ENCODE measurements at regions not wholly inside any gene's neighbourhood (a gene's known extent, or its start where the extent isn't known, plus 50 kb on each side); places are given as distances from the start of the nearest gene placed in this dataset.

DNA sequence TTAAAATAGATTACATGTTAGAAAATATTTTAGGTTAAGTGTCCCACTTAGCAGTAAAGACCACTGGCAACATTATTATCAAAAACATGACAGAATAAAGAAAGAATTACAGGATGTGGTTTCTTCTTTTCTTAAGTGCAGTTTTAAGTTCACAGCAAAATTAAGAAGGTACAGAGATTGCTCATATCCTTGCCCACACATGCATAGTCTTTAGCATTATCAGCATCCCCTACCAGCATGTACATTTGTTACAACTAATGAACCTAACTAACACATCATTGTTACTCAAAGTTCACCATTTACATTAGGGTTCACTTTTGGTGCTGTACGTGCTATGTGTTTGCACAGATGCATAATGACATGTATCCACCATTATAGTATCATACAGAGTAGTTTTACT is 837.7 kb upstream of the CDH9 start:
- no peak overlapping the region for H2AFZ ChIP-seq (ENCODE audit: low read depth, low read length)
- H3K79me2 ChIP-seq (ENCODE audit: low read length) = no peaks in the 10 kb centered on the region
- TF ChIP-seq, protein P1, sequence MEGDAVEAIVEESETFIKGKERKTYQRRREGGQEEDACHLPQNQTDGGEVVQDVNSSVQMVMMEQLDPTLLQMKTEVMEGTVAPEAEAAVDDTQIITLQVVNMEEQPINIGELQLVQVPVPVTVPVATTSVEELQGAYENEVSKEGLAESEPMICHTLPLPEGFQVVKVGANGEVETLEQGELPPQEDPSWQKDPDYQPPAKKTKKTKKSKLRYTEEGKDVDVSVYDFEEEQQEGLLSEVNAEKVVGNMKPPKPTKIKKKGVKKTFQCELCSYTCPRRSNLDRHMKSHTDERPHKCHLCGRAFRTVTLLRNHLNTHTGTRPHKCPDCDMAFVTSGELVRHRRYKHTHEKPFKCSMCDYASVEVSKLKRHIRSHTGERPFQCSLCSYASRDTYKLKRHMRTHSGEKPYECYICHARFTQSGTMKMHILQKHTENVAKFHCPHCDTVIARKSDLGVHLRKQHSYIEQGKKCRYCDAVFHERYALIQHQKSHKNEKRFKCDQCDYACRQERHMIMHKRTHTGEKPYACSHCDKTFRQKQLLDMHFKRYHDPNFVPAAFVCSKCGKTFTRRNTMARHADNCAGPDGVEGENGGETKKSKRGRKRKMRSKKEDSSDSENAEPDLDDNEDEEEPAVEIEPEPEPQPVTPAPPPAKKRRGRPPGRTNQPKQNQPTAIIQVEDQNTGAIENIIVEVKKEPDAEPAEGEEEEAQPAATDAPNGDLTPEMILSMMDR (IDR thresholded peaks at IDR 0.05; ENCODE audit: low read depth, low read length) = no peak
- TF ChIP-seq EZH2phosphoT487 (IDR thresholded peaks at IDR 0.05; ENCODE audit: low read depth) = no peak
- H3K9ac ChIP-seq (ENCODE audit: low read length) = no peak overlapping the region
- no peaks in the 10 kb centered on the region for H3K27me3 ChIP-seq (ENCODE audit: low read depth, low read length)
- no peak overlapping the region for H3K4me2 ChIP-seq (ENCODE audit: low read length)
- no peak overlapping the region for H3K4me3 ChIP-seq (ENCODE audit: low read length)
- H3K36me3 ChIP-seq (replicated peaks; ENCODE audit: low read depth, low read length) = no peaks in the 10 kb centered on the region
- H3K9me3 ChIP-seq (ENCODE audit: insufficient read depth, low read length) = no peaks in the 10 kb centered on the region
- no peaks in the 10 kb centered on the region for H4K20me1 ChIP-seq (ENCODE audit: insufficient read depth, low read length)
- H3K27ac ChIP-seq (ENCODE audit: low read length) = no peak overlapping the region
- no peaks in the 10 kb centered on the region for H3K4me1 ChIP-seq (ENCODE audit: low read length)

DNA sequence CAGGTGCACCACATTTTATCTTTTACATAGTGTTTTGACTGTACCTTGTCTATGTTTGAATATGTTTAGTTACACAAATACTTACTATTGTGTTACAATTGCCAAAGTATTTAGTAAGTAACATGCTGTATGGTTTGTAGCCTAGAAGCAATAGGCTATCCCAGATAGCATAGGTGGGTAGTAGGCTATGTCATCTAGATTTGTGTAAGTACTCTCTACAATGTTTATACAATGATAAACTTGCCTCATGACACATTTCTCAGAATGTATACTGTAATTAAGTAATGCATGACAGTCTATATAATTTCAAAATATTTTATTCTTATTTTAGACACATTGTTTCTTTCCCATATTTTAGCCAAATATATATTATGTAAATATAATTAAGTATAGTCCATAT is 836.8 kb upstream of the CDH9 start:
- no peaks in the 10 kb centered on the region for H3K9me3 ChIP-seq (ENCODE audit: insufficient read depth, low read length)
- no peak for TF ChIP-seq EZH2phosphoT487 (IDR thresholded peaks at IDR 0.05; ENCODE audit: low read depth)
- TF ChIP-seq, protein P1 (IDR thresholded peaks at IDR 0.05; ENCODE audit: low read depth, low read length) = no peak
- H3K27me3 ChIP-seq (ENCODE audit: low read depth, low read length) = no peaks in the 10 kb centered on the region
- H2AFZ ChIP-seq (ENCODE audit: low read depth, low read length) = no peak overlapping the region
- H3K27ac ChIP-seq (ENCODE audit: low read length) = no peak overlapping the region
- H3K9ac ChIP-seq (ENCODE audit: low read length) = no peak overlapping the region
- H4K20me1 ChIP-seq (ENCODE audit: insufficient read depth, low read length) = no peaks in the 10 kb centered on the region
- H3K4me3 ChIP-seq (ENCODE audit: low read length) = no peak overlapping the region
- no peaks in the 10 kb centered on the region for H3K79me2 ChIP-seq (ENCODE audit: low read length)
- H3K4me2 ChIP-seq (ENCODE audit: low read length) = no peak overlapping the region
- H3K4me1 ChIP-seq (ENCODE audit: low read length) = no peaks in the 10 kb centered on the region
- no peaks in the 10 kb centered on the region for H3K36me3 ChIP-seq (replicated peaks; ENCODE audit: low read depth, low read length)

DNA sequence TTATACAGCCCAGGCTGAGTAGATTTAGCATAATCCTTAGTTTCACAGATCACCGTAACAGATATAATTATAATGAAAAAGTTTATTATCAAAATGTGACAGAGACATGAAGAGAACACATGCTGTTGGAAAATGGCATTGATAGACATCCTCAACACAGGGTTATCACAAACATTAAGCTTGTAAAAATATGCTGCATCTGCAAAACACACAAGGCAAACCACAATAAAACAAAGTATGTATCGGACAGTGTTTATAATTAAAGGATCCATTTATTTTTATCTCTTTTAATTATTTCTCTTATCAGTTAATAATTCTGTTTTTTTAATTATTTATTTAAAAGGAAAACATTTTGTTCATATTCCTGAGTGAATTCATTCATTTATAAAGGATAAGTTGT is 829.9 kb upstream of the CDH9 start:
- H3K79me2 ChIP-seq (ENCODE audit: low read length) = no peaks in the 10 kb centered on the region
- H2AFZ ChIP-seq (ENCODE audit: low read depth, low read length) = no peak overlapping the region
- no peak overlapping the region for H3K27ac ChIP-seq (ENCODE audit: low read length)
- no peaks in the 10 kb centered on the region for H3K4me1 ChIP-seq (ENCODE audit: low read length)
- no peaks in the 10 kb centered on the region for H4K20me1 ChIP-seq (ENCODE audit: insufficient read depth, low read length)
- H3K36me3 ChIP-seq (replicated peaks; ENCODE audit: low read depth, low read length) = no peaks in the 10 kb centered on the region
- no peak overlapping the region for H3K9ac ChIP-seq (ENCODE audit: low read length)
- H3K27me3 ChIP-seq (ENCODE audit: low read depth, low read length) = no peaks in the 10 kb centered on the region
- no peak overlapping the region for H3K4me3 ChIP-seq (ENCODE audit: low read length)
- TF ChIP-seq EZH2phosphoT487 (IDR thresholded peaks at IDR 0.05; ENCODE audit: low read depth) = no peak
- TF ChIP-seq, protein P1 (IDR thresholded peaks at IDR 0.05; ENCODE audit: low read depth, low read length) = no peak
- H3K9me3 ChIP-seq (ENCODE audit: insufficient read depth, low read length) = no peaks in the 10 kb centered on the region
- no peak overlapping the region for H3K4me2 ChIP-seq (ENCODE audit: low read length)

DNA sequence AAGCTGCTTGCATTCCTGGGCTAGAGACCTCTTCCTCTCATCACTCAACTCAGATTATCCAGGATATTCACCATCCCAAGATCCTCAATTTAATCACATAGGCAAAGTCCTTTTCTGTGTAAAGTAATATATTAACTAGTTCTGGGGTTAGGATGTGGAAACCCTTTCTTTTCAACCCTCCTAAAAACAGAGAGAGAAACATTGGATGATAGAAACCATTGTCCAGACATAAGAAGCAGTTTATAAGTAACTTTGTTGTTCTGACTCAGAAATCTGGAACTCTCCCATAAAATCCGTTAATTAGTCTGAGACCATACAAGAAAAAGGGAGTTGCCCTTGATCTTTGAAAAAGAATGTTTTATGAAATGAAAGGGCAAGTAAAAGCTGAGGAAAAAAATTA is 817.1 kb upstream of the CDH9 start:
- H4K20me1 ChIP-seq (ENCODE audit: insufficient read depth, low read length) = no peaks in the 10 kb centered on the region
- H3K27me3 ChIP-seq (ENCODE audit: low read depth, low read length) = no peaks in the 10 kb centered on the region
- TF ChIP-seq, protein P1 (IDR thresholded peaks at IDR 0.05; ENCODE audit: low read depth, low read length) = no peak
- no peak for TF ChIP-seq EZH2phosphoT487 (IDR thresholded peaks at IDR 0.05; ENCODE audit: low read depth)
- H2AFZ ChIP-seq (ENCODE audit: low read depth, low read length) = no peak overlapping the region
- H3K79me2 ChIP-seq (ENCODE audit: low read length) = no peaks in the 10 kb centered on the region
- no peak overlapping the region for H3K4me2 ChIP-seq (ENCODE audit: low read length)
- no peaks in the 10 kb centered on the region for H3K9me3 ChIP-seq (ENCODE audit: insufficient read depth, low read length)
- no peak overlapping the region for H3K4me3 ChIP-seq (ENCODE audit: low read length)
- H3K36me3 ChIP-seq (replicated peaks; ENCODE audit: low read depth, low read length) = no peaks in the 10 kb centered on the region
- no peak overlapping the region for H3K27ac ChIP-seq (ENCODE audit: low read length)
- H3K9ac ChIP-seq (ENCODE audit: low read length) = no peak overlapping the region
- no peaks in the 10 kb centered on the region for H3K4me1 ChIP-seq (ENCODE audit: low read length)

Data from OCI-LY3 (cell line).